Hepatocyte (in vitro differentiated cells): ENCODE measurements at regions not wholly inside any gene's neighbourhood (a gene's known extent, or its start where the extent isn't known, plus 50 kb on each side); places are given as distances from the start of the nearest gene placed in this dataset.
A peak's percentile ranks its signal among the peaks of the same experiment; 100 is the strongest.
"Not testable (repeated sequence)": the region's sequence is repeated elsewhere in the genome, so short reads cannot be mapped to it uniquely, and the experiment has no call there.

Experiments
- DNase-seq: peaks from one replicate; pipeline ENCODE4 v3.0.0-alpha.2; 2016; ENCODE audit warnings: low spot score
- H2AFZ ChIP-seq: fragments of 200-600 bp; sonication (generic); 2 replicates; pipeline ENCODE4 v1.6.0; 2016; ENCODE audit warnings: antibody characterized with exemption, mild to moderate bottlenecking
- H3K27ac ChIP-seq: fragments of 200-600 bp; sonication (generic); 2 replicates; pipeline ENCODE4 v1.5.1; 2016; ENCODE audit warnings: mild to moderate bottlenecking
- H3K27me3 ChIP-seq: fragments of 200-600 bp; sonication (generic); 2 replicates; pipeline ENCODE4 v1.6.1; 2016
- H3K36me3 ChIP-seq: fragments of 200-600 bp; sonication (generic); replicated peaks from 2 replicates; pipeline ENCODE4 v1.5.1; 2016; ENCODE audit warnings: low read depth; ENCODE audit not compliant: insufficient read depth
- H3K4me1 ChIP-seq: fragments of 200-600 bp; sonication (generic); 2 replicates; pipeline ENCODE4 v1.5.1; 2016; ENCODE audit warnings: mild to moderate bottlenecking, moderate library complexity; ENCODE audit not compliant: insufficient read depth
- H3K4me2 ChIP-seq: fragments of 200-600 bp; sonication (generic); 2 replicates; pipeline ENCODE4 v1.6.0; 2016
- H3K4me3 ChIP-seq: fragments of 200-600 bp; sonication (generic); 2 replicates; pipeline ENCODE4 v1.5.1; 2016; ENCODE audit warnings: mild to moderate bottlenecking
- H3K79me2 ChIP-seq: fragments of 200-600 bp; sonication (generic); 2 replicates; pipeline ENCODE4 v1.6.0; 2017; ENCODE audit warnings: mild to moderate bottlenecking
- H3K9me2 ChIP-seq: fragments of 200-600 bp; sonication (generic); replicated peaks from 2 replicates; pipeline ENCODE4 v1.6.0; 2017; ENCODE audit warnings: mild to moderate bottlenecking; ENCODE audit not compliant: insufficient read depth
- H3K9me3 ChIP-seq: fragments of 200-600 bp; sonication (generic); 2 replicates; pipeline ENCODE4 v1.5.1; 2016; ENCODE audit warnings: low read depth, mild to moderate bottlenecking
- H4K20me1 ChIP-seq: fragments of 200-600 bp; sonication (generic); 2 replicates; pipeline ENCODE4 v1.6.0; 2016; ENCODE audit warnings: mild to moderate bottlenecking; ENCODE audit not compliant: insufficient read depth, poor library complexity, severe bottlenecking
- EZH2 ChIP-seq: fragments of 200-600 bp; sonication (generic); IDR thresholded peaks from 2 replicates; pipeline ENCODE4 v1.6.1; 2016; ENCODE audit warnings: antibody characterized with exemption, mild to moderate bottlenecking, borderline replicate concordance
- EZH2phosphoT487 ChIP-seq: fragments of 200-600 bp; sonication (generic); IDR thresholded peaks from one replicate; pipeline ENCODE4 v1.6.1; 2018; ENCODE audit warnings: antibody characterized with exemption, mild to moderate bottlenecking, low read depth, moderate library complexity; ENCODE audit not compliant: unreplicated experiment, severe bottlenecking
- WGBS: methylation state at CpG from one replicate; pipeline ENCODE4 v1.1.6; 2016; ENCODE audit warnings: low lambda C conversion rate; ENCODE audit errors: missing lambda C conversion rate; 5-methylcytosine and 5-hydroxymethylcytosine counted together
- TF ChIP-seq, protein P1 (sequence below): fragments of 200-600 bp; sonication (generic); IDR thresholded peaks from 2 replicates; pipeline ENCODE4 v1.5.1; 2016; ENCODE audit warnings: antibody characterized with exemption, mild to moderate bottlenecking; ENCODE audit not compliant: poor library complexity

DNA sequence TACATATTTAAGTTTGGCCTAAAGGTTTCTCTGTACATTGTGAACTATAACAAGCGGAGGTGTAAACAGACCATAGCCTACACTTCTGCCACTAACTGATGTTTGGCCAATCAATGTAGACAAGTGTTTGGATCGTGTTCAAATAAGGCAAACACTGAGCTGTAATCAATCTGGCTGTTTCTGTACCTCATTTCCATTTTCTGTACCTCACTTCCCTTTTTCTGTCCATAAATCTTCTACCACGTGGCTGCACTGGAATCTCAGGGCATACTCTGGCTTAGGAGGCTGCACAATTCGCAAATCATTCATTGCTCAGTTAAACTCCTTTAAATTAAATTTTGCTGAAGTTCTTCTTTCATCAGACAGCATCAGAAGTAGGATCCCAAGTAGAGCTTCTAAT, 140.9 kb downstream of the SLC25A46 start:
- TF ChIP-seq EZH2phosphoT487: no peak
- no peak for TF ChIP-seq EZH2
- TF ChIP-seq, protein P1, sequence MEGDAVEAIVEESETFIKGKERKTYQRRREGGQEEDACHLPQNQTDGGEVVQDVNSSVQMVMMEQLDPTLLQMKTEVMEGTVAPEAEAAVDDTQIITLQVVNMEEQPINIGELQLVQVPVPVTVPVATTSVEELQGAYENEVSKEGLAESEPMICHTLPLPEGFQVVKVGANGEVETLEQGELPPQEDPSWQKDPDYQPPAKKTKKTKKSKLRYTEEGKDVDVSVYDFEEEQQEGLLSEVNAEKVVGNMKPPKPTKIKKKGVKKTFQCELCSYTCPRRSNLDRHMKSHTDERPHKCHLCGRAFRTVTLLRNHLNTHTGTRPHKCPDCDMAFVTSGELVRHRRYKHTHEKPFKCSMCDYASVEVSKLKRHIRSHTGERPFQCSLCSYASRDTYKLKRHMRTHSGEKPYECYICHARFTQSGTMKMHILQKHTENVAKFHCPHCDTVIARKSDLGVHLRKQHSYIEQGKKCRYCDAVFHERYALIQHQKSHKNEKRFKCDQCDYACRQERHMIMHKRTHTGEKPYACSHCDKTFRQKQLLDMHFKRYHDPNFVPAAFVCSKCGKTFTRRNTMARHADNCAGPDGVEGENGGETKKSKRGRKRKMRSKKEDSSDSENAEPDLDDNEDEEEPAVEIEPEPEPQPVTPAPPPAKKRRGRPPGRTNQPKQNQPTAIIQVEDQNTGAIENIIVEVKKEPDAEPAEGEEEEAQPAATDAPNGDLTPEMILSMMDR: no peak
- WGBS: 87% methylated on average over 4 of the region's 4 CpGs
- H3K36me3 ChIP-seq: no peaks in the 10 kb centered on the region
- DNase-seq: no peak
- no peak overlapping the region for H3K4me2 ChIP-seq
- no peaks in the 10 kb centered on the region for H4K20me1 ChIP-seq
- H3K4me3 ChIP-seq: no peak overlapping the region
- H3K27ac ChIP-seq: no peak overlapping the region
- no peaks in the 10 kb centered on the region for H3K27me3 ChIP-seq
- H3K9me3 ChIP-seq: no peaks in the 10 kb centered on the region
- no peaks in the 10 kb centered on the region for H3K9me2 ChIP-seq
- peaks cover 7% of the 10 kb centered on the region for H3K4me1 ChIP-seq
- H2AFZ ChIP-seq: no peak overlapping the region
- no peaks in the 10 kb centered on the region for H3K79me2 ChIP-seq

DNA sequence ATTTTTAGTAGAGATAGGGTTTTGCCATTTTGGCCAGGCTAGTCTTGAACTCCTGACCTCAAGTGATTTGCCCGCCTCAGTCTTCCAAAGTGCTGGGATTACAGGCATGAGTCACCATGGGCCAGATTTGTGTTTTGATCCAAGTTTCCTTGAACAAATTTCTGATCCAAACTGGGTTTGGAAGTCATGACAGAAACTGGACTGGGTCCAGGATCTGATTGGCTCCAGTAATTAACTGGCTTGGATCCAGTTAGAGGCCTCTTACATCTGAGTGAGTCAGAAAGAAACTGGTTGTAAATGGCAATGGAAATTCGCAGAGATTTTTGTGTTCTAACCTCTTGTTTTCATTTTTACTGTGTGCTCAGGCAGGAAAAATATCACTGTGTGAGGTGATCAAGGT, 141.6 kb downstream of the SLC25A46 start:
- no peaks in the 10 kb centered on the region for H3K9me2 ChIP-seq
- no peaks in the 10 kb centered on the region for H3K9me3 ChIP-seq
- no peaks in the 10 kb centered on the region for H3K36me3 ChIP-seq
- no peak overlapping the region for H3K4me2 ChIP-seq
- no peaks in the 10 kb centered on the region for H3K27me3 ChIP-seq
- 59% methylated on average over 2 of the region's 2 CpGs for WGBS
- H2AFZ ChIP-seq: no peak overlapping the region
- peaks cover 7% of the 10 kb centered on the region for H3K4me1 ChIP-seq
- TF ChIP-seq EZH2 (no peak), EZH2phosphoT487 (no peak)
- TF ChIP-seq, protein P1: no peak
- no peaks in the 10 kb centered on the region for H4K20me1 ChIP-seq
- peak; percentile 59 for DNase-seq
- no peaks in the 10 kb centered on the region for H3K79me2 ChIP-seq
- H3K4me3 ChIP-seq: no peak overlapping the region
- peak overlapping the region; percentile 29 for H3K27ac ChIP-seq

DNA sequence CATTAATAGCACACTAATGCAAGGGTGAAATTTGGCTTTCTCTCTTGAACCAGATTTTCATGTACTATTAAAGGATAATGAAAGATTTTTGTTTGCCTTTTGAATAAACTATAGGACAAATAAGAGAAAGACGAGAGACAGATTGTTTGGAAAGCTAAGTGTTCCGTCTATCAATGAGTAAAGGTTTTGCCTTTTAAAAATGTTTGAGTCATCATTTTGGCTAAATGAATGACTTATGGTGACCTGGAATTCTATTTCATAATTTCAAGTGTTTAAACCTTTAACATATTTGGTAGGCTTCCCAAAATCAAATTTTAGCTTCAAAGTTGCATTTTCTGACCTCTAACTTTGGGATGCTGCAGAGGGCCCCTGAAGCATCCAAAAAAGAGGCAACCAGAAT, 145.2 kb downstream of the SLC25A46 start:
- H3K36me3 ChIP-seq: no peaks in the 10 kb centered on the region
- H3K9me2 ChIP-seq: no peaks in the 10 kb centered on the region
- TF ChIP-seq EZH2 (no peak), EZH2phosphoT487 (no peak)
- TF ChIP-seq, protein P1: no peak
- no peaks in the 10 kb centered on the region for H4K20me1 ChIP-seq
- 67% methylated on average over 2 of the region's 2 CpGs for WGBS
- no peak for DNase-seq
- no peaks in the 10 kb centered on the region for H3K79me2 ChIP-seq
- no peak overlapping the region for H3K27ac ChIP-seq
- H3K27me3 ChIP-seq: no peaks in the 10 kb centered on the region
- peaks cover 7% of the 10 kb centered on the region for H3K4me1 ChIP-seq
- H2AFZ ChIP-seq: no peak overlapping the region
- H3K9me3 ChIP-seq: no peaks in the 10 kb centered on the region
- H3K4me2 ChIP-seq: no peak overlapping the region
- H3K4me3 ChIP-seq: no peak overlapping the region

DNA sequence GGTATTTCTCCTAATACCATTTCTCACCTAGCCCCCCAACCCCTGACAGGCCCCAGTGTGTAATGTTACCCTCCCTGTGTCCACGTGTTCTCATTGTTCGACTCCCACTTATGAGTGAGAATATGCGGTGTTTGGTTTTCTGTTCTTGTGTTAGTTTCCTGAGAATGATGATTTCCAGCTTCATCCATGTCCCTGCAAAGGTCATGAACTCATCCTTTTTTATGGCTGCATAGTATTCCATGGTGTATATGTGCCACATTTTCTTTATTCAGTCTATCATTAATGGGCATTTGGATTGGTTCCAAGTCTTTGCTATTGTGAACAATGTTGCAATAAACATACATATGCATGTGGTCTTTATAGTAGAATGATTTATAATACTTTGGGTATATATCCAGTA, 148.4 kb downstream of the SLC25A46 start:
- not testable (repeated sequence) for H3K27me3 ChIP-seq, H3K9me2 ChIP-seq, H3K79me2 ChIP-seq, DNase-seq, H3K4me3 ChIP-seq, H3K4me1 ChIP-seq, H3K27ac ChIP-seq, H3K4me2 ChIP-seq, H3K36me3 ChIP-seq, H2AFZ ChIP-seq, H4K20me1 ChIP-seq, H3K9me3 ChIP-seq
- 95% methylated on average over 3 of the region's 3 CpGs for WGBS

DNA sequence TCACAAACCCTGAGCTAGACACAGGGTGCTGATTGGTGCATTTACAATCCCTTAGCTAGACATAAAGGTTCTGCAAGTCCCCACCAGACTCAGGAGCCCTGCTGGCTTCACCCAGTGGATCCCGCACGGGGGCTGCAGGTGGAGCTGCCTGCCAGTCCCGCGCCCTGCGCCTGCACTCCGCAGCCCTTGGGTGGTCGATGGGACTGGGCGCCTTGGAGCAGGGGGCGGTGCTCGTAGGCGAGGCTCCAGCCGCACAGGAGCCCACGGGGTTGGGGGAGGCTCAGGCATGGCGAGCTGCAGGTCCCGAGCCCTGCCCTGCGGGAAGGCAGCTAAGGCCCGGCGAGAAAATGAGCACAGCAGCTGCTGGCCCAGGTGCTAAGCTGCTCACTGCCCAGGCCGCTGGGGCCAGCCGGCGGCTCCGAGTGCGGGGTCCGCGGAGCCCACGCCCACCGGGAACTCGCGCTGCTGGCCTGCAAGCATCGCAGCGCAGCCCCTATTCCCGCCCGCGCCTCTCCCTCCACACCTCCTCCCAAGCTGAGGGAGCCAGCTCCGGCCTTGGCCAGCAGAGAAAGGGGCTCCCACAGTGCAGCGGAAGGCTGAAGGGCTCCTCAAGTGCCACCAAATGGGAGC, 155.2 kb downstream of the SLC25A46 start:
- H3K4me1 ChIP-seq, H3K27me3 ChIP-seq, H4K20me1 ChIP-seq, H3K4me3 ChIP-seq, H3K4me2 ChIP-seq, H2AFZ ChIP-seq, DNase-seq, H3K9me2 ChIP-seq, H3K27ac ChIP-seq, H3K9me3 ChIP-seq, H3K36me3 ChIP-seq, H3K79me2 ChIP-seq: not testable (repeated sequence)
- 98% methylated on average over 30 of the region's 36 CpGs for WGBS
